SJSA1 (cell line): ENCODE measurements at regions not wholly inside any gene's neighbourhood (a gene's known extent, or its start where the extent isn't known, plus 50 kb on each side); places are given as distances from the start of the nearest gene placed in this dataset.

Experiments
- DNase-seq, 2 experiments: peaks; one replicate each; pipeline ENCODE4 v3.0.0-alpha.2; 2015 to 2020; ENCODE audit warnings: low spot score in 2 of 2, low read depth in 1 of 2
- H3K27ac ChIP-seq: fragments of 250-450 bp; sonication (Bioruptor Pico); 2 replicates; pipeline ENCODE4 v1.5.1; 2020; ENCODE audit warnings: mild to moderate bottlenecking, moderate library complexity
- H3K27me3 ChIP-seq: fragments of 250-450 bp; sonication (Bioruptor Pico); replicated peaks from 2 replicates; pipeline ENCODE4 v1.5.1; 2020; ENCODE audit warnings: mild to moderate bottlenecking, moderate library complexity
- H3K36me3 ChIP-seq: fragments of 250-450 bp; sonication (Bioruptor Pico); 2 replicates; pipeline ENCODE4 v1.5.1; 2020; ENCODE audit warnings: mild to moderate bottlenecking
- H3K4me1 ChIP-seq: fragments of 250-450 bp; sonication (Bioruptor Pico); replicated peaks from 2 replicates; pipeline ENCODE4 v1.6.1; 2021; ENCODE audit warnings: mild to moderate bottlenecking
- H3K4me3 ChIP-seq: fragments of 250-450 bp; sonication (Bioruptor Pico); 2 replicates; pipeline ENCODE4 v1.5.1; 2020; ENCODE audit warnings: mild to moderate bottlenecking
- H3K9me3 ChIP-seq: fragments of 250-450 bp; sonication (Bioruptor Pico); replicated peaks from 2 replicates; pipeline ENCODE4 v1.5.1; 2020; ENCODE audit warnings: mild to moderate bottlenecking

GRCh38 chr10:128839701-128840100, 627.3 kb upstream of the MGMT start:
- no peak overlapping the region for H3K4me3 ChIP-seq
- no peak overlapping the region for H3K27ac ChIP-seq
- H3K36me3 ChIP-seq, result no peaks in the 10 kb centered on the region
- peaks cover 7% of the 10 kb centered on the region; the same call in 1 of the 2 replicates for H3K9me3 ChIP-seq
- no peak for DNase-seq
- H3K27me3 ChIP-seq, result no peaks in the 10 kb centered on the region
- H3K4me1 ChIP-seq, result no peaks in the 10 kb centered on the region

- Histone ChIP-seq H3K4me1 (no peaks in the 10 kb centered on the region), H3K36me3 (no peaks in the 10 kb centered on the region), H3K9me3 (peaks cover 6% of the 10 kb centered on the region; the same call in 1 of the 2 replicates), H3K27me3 (no peaks in the 10 kb centered on the region), H3K27ac (no peak overlapping the region), H3K4me3 (no peak overlapping the region)
- DNase-seq, result no peak
Observed at GRCh38 chr10:128843972-128844371, 623.1 kb upstream of the MGMT start.

DNA sequence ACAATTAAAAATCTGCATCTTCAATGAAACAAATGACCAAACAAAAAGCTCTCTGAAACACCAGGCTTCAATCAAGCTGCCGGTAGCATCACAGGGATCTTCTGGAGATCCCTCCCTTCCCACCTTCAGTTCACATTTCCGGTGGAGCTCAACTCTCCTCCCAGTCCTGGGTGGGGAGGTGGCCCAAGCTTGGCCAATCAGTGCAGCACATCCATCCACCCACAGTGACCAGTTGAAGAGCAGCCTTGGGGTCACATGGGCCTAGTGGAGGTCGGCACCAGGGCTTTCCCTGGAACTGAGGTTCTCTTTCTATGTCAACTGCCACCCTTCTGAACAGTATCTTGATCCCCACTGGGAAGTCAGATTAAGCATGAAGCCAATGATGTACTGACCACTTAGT, 620.1 kb upstream of the MGMT start:
- no peak for DNase-seq
- Histone ChIP-seq H3K9me3 (peaks cover 6% of the 10 kb centered on the region; the same call in 1 of the 2 replicates), H3K4me3 (no peak overlapping the region), H3K4me1 (no peaks in the 10 kb centered on the region), H3K36me3 (no peaks in the 10 kb centered on the region), H3K27me3 (no peaks in the 10 kb centered on the region), H3K27ac (no peak overlapping the region)

DNA sequence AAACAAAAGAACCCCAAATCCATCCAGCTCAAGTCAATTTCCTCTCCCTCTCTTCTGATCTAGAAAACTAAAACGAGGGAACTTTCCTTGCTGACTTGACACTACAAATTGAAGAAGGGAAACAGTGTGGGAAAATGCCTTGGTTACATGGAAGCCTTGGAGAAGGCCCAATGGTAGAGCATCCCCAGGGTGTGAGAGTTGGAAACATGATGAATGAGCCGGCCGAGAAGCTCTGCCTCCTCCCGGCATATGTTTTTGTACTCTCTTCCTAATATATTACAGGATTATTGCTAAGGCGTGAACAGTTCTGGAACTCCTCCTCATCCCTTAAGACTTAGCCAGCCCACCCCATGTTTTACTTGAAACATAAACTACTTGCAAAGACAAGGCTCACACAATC, 618.2 kb upstream of the MGMT start:
- Histone ChIP-seq H3K4me1 (no peaks in the 10 kb centered on the region), H3K4me3 (no peak overlapping the region), H3K36me3 (no peaks in the 10 kb centered on the region), H3K9me3 (peaks cover 13% of the 10 kb centered on the region), H3K27ac (no peak overlapping the region), H3K27me3 (no peaks in the 10 kb centered on the region)
- no peak for DNase-seq

DNA sequence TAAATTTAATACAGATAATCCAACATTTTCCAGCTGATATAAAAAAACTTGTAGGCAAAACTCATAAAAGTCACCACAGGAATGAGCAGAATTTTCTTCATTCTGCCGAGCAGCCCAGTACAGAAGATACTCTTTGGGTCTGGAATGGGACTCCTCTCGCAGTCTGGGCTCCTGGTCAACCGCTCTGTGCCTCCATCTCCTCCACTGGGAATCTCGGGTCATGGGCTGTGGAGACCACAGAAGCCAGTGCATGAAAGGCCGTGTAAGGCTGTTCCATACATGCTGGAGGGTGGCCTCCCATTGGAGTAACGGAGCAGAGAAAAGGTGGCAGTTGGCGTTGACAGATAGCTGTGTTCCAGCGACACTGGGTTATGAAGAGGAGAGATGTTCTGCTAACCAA, 616.4 kb upstream of the MGMT start:
- Histone ChIP-seq H3K9me3 (peaks cover 17% of the 10 kb centered on the region), H3K4me3 (no peak overlapping the region), H3K27ac (no peak overlapping the region), H3K27me3 (no peaks in the 10 kb centered on the region), H3K4me1 (no peaks in the 10 kb centered on the region), H3K36me3 (no peaks in the 10 kb centered on the region)
- no peak for DNase-seq

- peaks cover 17% of the 10 kb centered on the region for H3K9me3 ChIP-seq
- no peaks in the 10 kb centered on the region for H3K36me3 ChIP-seq
- no peaks in the 10 kb centered on the region for H3K4me1 ChIP-seq
- DNase-seq, result no peak
- H3K4me3 ChIP-seq, result no peak overlapping the region
- H3K27me3 ChIP-seq, result no peaks in the 10 kb centered on the region
- no peak overlapping the region for H3K27ac ChIP-seq
Observed at GRCh38 chr10:128851281-128851680, 615.8 kb upstream of the MGMT start.

GRCh38 chr10:128851726-128852125, 615.3 kb upstream of the MGMT start:
- H3K36me3 ChIP-seq, result no peaks in the 10 kb centered on the region
- H3K4me1 ChIP-seq, result no peaks in the 10 kb centered on the region
- no peak overlapping the region for H3K27ac ChIP-seq
- peaks cover 17% of the 10 kb centered on the region for H3K9me3 ChIP-seq
- no peak overlapping the region for H3K4me3 ChIP-seq
- no peaks in the 10 kb centered on the region for H3K27me3 ChIP-seq
- no peak for DNase-seq

DNA sequence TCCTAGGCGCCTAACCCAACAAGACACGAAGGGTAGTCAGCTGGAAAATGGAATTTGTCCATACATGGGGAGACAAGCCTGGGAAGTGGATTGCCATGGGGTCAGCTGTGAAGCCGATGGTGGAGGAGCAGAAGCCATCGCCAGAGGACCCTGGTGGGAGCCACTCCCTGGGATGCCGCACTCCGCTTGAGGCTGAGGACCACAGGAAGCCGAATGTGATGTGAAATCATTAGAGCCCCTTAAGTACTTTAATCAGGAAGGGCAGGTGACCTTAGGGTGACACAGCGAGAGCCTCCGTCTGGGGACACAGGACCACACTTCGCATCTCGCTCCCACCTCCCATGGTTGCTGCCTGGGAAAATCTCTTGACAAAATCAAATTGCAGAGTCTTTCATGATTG, 614.6 kb upstream of the MGMT start:
- DNase-seq, result no peak
- Histone ChIP-seq H3K27me3 (no peaks in the 10 kb centered on the region), H3K9me3 (peaks cover 18% of the 10 kb centered on the region)

DNA sequence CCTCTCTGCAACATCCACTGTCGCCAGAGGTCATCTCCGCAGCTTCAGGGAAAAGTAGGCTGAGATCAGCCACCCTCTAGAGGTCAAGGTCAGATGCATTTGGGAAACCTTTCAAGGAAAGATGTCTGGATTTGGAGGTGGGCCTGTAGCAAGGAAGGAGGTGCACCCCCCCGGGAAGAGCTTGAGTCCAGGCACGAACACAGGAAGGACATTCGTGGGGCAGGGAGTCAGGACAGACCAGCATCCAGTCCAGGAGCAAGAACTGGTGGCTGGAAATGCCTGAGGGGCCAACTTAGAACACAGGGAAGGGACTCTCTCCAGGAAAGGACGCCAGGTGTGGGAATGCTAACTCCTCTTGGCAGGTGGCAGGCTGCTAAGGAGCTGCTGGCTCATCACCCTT, 614.1 kb upstream of the MGMT start:
- Histone ChIP-seq H3K27me3 (no peaks in the 10 kb centered on the region), H3K27ac (no peak overlapping the region), H3K4me1 (no peaks in the 10 kb centered on the region), H3K36me3 (no peaks in the 10 kb centered on the region), H3K4me3 (no peak overlapping the region), H3K9me3 (peaks cover 14% of the 10 kb centered on the region)
- no peak for DNase-seq

More for the DNA sequence above, 614.6 kb upstream of the MGMT start:
- Histone ChIP-seq H3K4me3 (no peak overlapping the region), H3K27ac (no peak overlapping the region), H3K36me3 (no peaks in the 10 kb centered on the region), H3K4me1 (no peaks in the 10 kb centered on the region)

DNA sequence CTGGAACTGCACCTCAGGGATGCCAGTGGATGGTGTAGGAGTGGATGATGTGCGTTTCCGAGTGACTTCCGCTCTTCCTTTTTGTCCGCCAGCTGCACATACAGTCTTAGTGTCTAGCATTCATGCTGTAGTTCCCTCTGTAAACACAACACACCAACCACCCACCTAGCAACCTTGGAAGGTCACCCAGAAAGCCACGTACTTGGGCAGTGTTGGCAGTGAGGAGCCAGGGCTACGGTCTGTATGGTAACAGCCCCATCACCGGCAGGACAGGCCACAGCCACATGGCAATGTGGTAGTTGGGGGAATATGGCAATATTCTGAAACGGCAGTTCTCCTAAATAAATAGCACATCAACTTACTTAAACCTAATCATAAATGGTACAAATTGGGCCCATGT, 613.5 kb upstream of the MGMT start:
- DNase-seq, result no peak
- Histone ChIP-seq H3K4me3 (no peak overlapping the region), H3K27ac (no peak overlapping the region), H3K36me3 (no peaks in the 10 kb centered on the region), H3K9me3 (peaks cover 12% of the 10 kb centered on the region), H3K4me1 (no peaks in the 10 kb centered on the region), H3K27me3 (no peaks in the 10 kb centered on the region)

- Histone ChIP-seq H3K27ac (no peak overlapping the region), H3K4me3 (no peak overlapping the region), H3K36me3 (no peaks in the 10 kb centered on the region), H3K9me3 (peaks cover 12% of the 10 kb centered on the region), H3K4me1 (no peaks in the 10 kb centered on the region), H3K27me3 (no peaks in the 10 kb centered on the region)
- no peak for DNase-seq
Observed at GRCh38 chr10:128854204-128854603, 612.8 kb upstream of the MGMT start.

DNA sequence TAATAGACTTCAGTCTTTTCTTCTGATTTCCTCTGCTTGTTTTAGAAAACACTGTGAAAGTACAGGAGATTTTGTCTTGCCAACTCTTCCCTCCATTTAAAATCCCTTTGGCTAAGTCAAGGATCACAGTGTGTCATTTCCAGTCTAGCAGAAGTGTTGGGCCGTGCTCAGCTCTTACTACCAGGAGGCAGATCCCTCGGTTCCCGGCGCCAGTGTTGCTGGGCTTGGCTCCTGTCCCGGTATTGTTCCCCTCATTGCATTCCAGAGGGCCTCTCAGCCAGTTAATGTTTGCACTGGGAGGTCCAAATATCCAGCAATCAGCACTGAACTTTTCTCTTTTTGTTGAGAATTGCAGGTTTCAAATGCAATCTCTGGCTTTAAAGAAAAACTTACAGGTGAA, 612.1 kb upstream of the MGMT start:
- Histone ChIP-seq H3K27me3 (no peaks in the 10 kb centered on the region), H3K27ac (no peak overlapping the region), H3K4me1 (no peaks in the 10 kb centered on the region), H3K4me3 (no peak overlapping the region), H3K9me3 (peaks cover 12% of the 10 kb centered on the region), H3K36me3 (no peaks in the 10 kb centered on the region)
- DNase-seq, result no peak

DNA sequence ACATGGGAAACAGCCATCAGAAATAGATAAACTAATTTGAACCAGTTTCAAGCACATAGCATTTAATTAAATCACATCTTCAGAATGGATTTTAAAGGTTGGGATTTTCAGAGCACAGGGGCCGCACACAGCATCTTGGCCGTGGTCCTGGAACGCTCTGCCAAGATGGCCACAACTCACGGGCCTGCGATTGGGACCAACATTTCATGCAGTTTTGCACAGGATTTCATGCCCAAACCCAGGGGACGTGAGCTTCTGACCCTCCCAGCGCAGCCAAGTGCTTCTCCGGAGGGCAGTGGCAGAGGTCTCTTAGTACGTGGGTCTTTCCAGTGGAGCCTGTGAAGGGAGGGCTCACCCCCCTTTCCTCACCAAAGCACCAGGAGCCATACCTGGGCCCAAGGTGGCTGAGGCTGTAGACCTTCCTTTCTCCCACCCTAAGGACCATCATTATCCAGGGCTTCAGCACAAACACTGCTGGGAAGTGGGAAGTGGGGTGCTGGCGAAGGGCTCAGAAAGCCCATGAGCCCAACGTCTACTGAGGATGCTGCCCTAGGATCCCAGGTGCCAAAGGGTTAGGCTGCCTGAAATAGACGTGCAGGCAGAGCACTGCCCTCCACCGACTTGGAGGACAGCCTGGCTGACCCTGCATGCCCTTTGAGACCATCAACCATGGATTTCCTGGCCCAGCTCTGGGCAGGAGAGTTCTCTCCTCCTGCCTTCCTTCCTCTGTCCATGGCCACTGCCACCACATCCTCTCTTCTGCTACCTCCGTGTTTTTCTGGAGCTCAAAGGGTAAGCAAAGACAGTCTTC, 611.2 kb upstream of the MGMT start:
- Histone ChIP-seq H3K9me3 (peaks cover 12% of the 10 kb centered on the region), H3K4me3 (no peak overlapping the region), H3K36me3 (no peaks in the 10 kb centered on the region), H3K27me3 (no peaks in the 10 kb centered on the region), H3K27ac (no peak overlapping the region), H3K4me1 (no peaks in the 10 kb centered on the region)
- DNase-seq, result no peak

GRCh38 chr10:128859738-128860386, 607.2 kb upstream of the MGMT start:
- no peaks in the 10 kb centered on the region for H3K27me3 ChIP-seq
- H3K4me1 ChIP-seq, result no peaks in the 10 kb centered on the region
- no peaks in the 10 kb centered on the region for H3K36me3 ChIP-seq
- no peak overlapping the region for H3K4me3 ChIP-seq
- H3K27ac ChIP-seq, result no peak overlapping the region
- DNase-seq, result peak in 1 of 2 experiments; percentile 7
- peaks cover 10% of the 10 kb centered on the region for H3K9me3 ChIP-seq
